Breast epithelium (tissue), 3 donors: ENCODE measurements at regions not wholly inside any gene's neighbourhood (a gene's known extent, or its start where the extent isn't known, plus 50 kb on each side); places are given as distances from the start of the nearest gene placed in this dataset.

Experiments used
- POLR2AphosphoS5 ChIP-seq, 3 donors: sonication (generic); formaldehyde crosslinking; IDR thresholded peaks; one replicate each; pipeline ENCODE4 v1.6.1; 2017; ENCODE audit warnings: antibody characterized with exemption in 3 of 3
- TF ChIP-seq, protein P1 (sequence below), 3 donors: fragments of 450-650 bp; IDR thresholded peaks; one replicate each; pipeline ENCODE4 v1.5.1; 2016 to 2017; ENCODE audit warnings: antibody characterized with exemption in 3 of 3, mild to moderate bottlenecking in 3 of 3, moderate library complexity in 3 of 3

DNA sequence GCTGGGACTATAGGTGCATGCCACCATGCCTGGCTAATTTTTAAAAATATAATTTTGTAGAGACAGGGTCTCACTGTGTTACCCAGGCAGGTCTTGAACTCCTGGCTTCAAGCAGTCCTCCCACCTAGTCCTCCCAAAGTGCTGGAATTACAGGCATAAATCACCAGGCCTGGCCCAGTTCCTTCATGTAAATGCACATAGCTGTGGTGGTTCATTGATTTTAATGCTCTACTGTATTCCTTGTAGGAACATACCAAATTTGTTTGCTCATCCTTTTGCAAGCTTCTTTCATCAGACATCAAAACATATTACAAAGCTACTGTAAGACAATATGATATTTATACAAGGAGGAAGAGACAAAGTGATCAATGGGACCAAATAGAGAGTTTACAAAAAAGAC lies 237.5 kb upstream of the ESRRG start:
- TF ChIP-seq, protein P1, sequence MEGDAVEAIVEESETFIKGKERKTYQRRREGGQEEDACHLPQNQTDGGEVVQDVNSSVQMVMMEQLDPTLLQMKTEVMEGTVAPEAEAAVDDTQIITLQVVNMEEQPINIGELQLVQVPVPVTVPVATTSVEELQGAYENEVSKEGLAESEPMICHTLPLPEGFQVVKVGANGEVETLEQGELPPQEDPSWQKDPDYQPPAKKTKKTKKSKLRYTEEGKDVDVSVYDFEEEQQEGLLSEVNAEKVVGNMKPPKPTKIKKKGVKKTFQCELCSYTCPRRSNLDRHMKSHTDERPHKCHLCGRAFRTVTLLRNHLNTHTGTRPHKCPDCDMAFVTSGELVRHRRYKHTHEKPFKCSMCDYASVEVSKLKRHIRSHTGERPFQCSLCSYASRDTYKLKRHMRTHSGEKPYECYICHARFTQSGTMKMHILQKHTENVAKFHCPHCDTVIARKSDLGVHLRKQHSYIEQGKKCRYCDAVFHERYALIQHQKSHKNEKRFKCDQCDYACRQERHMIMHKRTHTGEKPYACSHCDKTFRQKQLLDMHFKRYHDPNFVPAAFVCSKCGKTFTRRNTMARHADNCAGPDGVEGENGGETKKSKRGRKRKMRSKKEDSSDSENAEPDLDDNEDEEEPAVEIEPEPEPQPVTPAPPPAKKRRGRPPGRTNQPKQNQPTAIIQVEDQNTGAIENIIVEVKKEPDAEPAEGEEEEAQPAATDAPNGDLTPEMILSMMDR (IDR thresholded peaks at IDR 0.05): no peak
- TF ChIP-seq POLR2AphosphoS5 (IDR thresholded peaks at IDR 0.05): no peak
